HepG2 (cell line): ENCODE measurements at regions not wholly inside any gene's neighbourhood (a gene's known extent, or its start where the extent isn't known, plus 50 kb on each side); places are given as distances from the start of the nearest gene placed in this dataset.

ENCODE experiments used
- AKAP8 ChIP-seq: sonication (generic); formaldehyde crosslinking; IDR thresholded peaks from 2 replicates; pipeline ENCODE4 v1.5.1; 2020; ENCODE audit warnings: mild to moderate bottlenecking, missing genetic modification reagents
- FOXJ3 ChIP-seq: sonication (generic); formaldehyde crosslinking; IDR thresholded peaks from 2 replicates; pipeline ENCODE4 v1.4.0; 2020; ENCODE audit warnings: missing genetic modification reagents, mild to moderate bottlenecking, borderline replicate concordance
- HNRNPUL1 ChIP-seq: fragments of 200-400 bp; formaldehyde crosslinking; IDR thresholded peaks from 2 replicates; pipeline ENCODE4 v1.6.1; 2017; ENCODE audit warnings: low read depth, mild to moderate bottlenecking, low read length, moderate library complexity
- PBX3 ChIP-seq: sonication (generic); formaldehyde crosslinking; IDR thresholded peaks from 2 replicates; pipeline ENCODE4 v1.8.1; 2023; ENCODE audit warnings: missing genetic modification reagents, inconsistent platforms, borderline replicate concordance
- TBX2 ChIP-seq: sonication (generic); formaldehyde crosslinking; IDR thresholded peaks from 2 replicates; pipeline ENCODE4 v1.5.0; 2020; ENCODE audit warnings: missing genetic modification reagents, mild to moderate bottlenecking, borderline replicate concordance
- ZBTB42 ChIP-seq: sonication (generic); formaldehyde crosslinking; IDR thresholded peaks from 2 replicates; pipeline ENCODE4 v1.5.0; 2020; ENCODE audit warnings: mild to moderate bottlenecking, missing genetic modification reagents
- ZNF121 ChIP-seq: sonication (generic); formaldehyde crosslinking; IDR thresholded peaks from 2 replicates; pipeline ENCODE4 v1.5.0; 2020; ENCODE audit warnings: mild to moderate bottlenecking, missing genetic modification reagents
- ZNF260 ChIP-seq: sonication (generic); formaldehyde crosslinking; IDR thresholded peaks from 2 replicates; pipeline ENCODE4 v1.4.0; 2020; ENCODE audit warnings: missing genetic modification reagents, low read depth, mild to moderate bottlenecking, borderline replicate concordance
- ZNF543 ChIP-seq: sonication (generic); formaldehyde crosslinking; IDR thresholded peaks from 2 replicates; pipeline ENCODE4 v1.4.0; 2020; ENCODE audit warnings: mild to moderate bottlenecking, missing genetic modification reagents
- ZNF687 ChIP-seq: sonication (generic); formaldehyde crosslinking; IDR thresholded peaks from 2 replicates; pipeline ENCODE4 v1.5.1; 2020; ENCODE audit warnings: mild to moderate bottlenecking, missing genetic modification reagents, moderate library complexity
- ZNF772 ChIP-seq: sonication (generic); formaldehyde crosslinking; IDR thresholded peaks from 2 replicates; pipeline ENCODE4 v1.5.0; 2020; ENCODE audit warnings: mild to moderate bottlenecking, missing genetic modification reagents
- TF ChIP-seq, protein P1 (sequence below): IDR thresholded peaks from 2 replicates; pipeline ENCODE4 v1.4.0; 2020; ENCODE audit warnings: mild to moderate bottlenecking, missing genetic modification reagents

DNA sequence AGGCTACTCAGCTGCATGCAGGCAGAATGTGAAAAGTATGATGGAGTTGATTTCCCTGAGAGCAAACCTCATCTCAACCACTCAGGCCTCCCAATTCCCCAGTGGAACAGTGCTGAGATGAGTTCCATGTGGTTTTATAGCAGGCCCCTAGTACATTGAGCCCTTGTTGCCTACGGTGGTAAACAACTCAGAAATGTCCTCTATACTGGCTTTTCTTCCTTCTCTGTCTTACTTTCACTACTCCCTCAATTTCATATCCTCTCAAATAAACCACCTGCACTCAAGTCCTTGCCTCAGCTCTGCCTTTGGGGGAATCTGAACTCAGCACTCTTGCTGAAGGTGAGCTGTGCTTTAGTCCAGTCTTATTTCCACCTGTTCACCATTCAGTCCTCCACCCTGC lies 399.9 kb downstream of the PDCD6IP start (continued):
- TF ChIP-seq ZNF687 (no peak), ZNF772 (CRISPR knock-in tag) (no peak), TBX2 (CRISPR knock-in tag) (no peak), PBX3 (CRISPR knock-in tag) (no peak), AKAP8 (no peak), FOXJ3 (CRISPR knock-in tag) (no peak), ZNF260 (CRISPR knock-in tag) (no peak), ZNF121 (CRISPR knock-in tag) (no peak), HNRNPUL1 (no peak), ZNF543 (CRISPR knock-in tag) (no peak), ZBTB42 (no peak)
- TF ChIP-seq, protein P1, sequence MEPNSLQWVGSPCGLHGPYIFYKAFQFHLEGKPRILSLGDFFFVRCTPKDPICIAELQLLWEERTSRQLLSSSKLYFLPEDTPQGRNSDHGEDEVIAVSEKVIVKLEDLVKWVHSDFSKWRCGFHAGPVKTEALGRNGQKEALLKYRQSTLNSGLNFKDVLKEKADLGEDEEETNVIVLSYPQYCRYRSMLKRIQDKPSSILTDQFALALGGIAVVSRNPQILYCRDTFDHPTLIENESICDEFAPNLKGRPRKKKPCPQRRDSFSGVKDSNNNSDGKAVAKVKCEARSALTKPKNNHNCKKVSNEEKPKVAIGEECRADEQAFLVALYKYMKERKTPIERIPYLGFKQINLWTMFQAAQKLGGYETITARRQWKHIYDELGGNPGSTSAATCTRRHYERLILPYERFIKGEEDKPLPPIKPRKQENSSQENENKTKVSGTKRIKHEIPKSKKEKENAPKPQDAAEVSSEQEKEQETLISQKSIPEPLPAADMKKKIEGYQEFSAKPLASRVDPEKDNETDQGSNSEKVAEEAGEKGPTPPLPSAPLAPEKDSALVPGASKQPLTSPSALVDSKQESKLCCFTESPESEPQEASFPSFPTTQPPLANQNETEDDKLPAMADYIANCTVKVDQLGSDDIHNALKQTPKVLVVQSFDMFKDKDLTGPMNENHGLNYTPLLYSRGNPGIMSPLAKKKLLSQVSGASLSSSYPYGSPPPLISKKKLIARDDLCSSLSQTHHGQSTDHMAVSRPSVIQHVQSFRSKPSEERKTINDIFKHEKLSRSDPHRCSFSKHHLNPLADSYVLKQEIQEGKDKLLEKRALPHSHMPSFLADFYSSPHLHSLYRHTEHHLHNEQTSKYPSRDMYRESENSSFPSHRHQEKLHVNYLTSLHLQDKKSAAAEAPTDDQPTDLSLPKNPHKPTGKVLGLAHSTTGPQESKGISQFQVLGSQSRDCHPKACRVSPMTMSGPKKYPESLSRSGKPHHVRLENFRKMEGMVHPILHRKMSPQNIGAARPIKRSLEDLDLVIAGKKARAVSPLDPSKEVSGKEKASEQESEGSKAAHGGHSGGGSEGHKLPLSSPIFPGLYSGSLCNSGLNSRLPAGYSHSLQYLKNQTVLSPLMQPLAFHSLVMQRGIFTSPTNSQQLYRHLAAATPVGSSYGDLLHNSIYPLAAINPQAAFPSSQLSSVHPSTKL (CRISPR knock-in tag) = no peak
